Body of pancreas (tissue), 4 donors: ENCODE measurements at regions not wholly inside any gene's neighbourhood (a gene's known extent, or its start where the extent isn't known, plus 50 kb on each side); places are given as distances from the start of the nearest gene placed in this dataset.

Source experiments
- CTCF ChIP-seq, 7 experiments: fragments of 450-650 bp in 4 of 7; fragments of 200-600 bp in 3 of 7; sonication (generic) in 3 of 7; IDR thresholded peaks; one replicate each; pipeline ENCODE4 v1.5.1; 2016 to 2019; ENCODE audit warnings: antibody characterized with exemption in 7 of 7
- POLR2A ChIP-seq, 3 donors: fragments of 450-650 bp; IDR thresholded peaks; one replicate each; pipeline ENCODE4 v1.6.1; 2016; ENCODE audit warnings: antibody characterized with exemption in 3 of 3, mild to moderate bottlenecking in 2 of 3

GRCh38 chr11:110029714-110030113, 63.5 kb upstream of the ZC3H12C start:
- TF ChIP-seq CTCF (IDR thresholded peaks at IDR 0.05): no peak
- TF ChIP-seq POLR2A (IDR thresholded peaks at IDR 0.05): no peak
